Stimulated activated naive CD4-positive, alpha-beta T cell (primary cell): ENCODE measurements at regions not wholly inside any gene's neighbourhood (a gene's known extent, or its start where the extent isn't known, plus 50 kb on each side); places are given as distances from the start of the nearest gene placed in this dataset.
"Not testable (repeated sequence)": the region's sequence is repeated elsewhere in the genome, so short reads cannot be mapped to it uniquely, and the experiment has no call there.

ENCODE experiments used
- DNase-seq, 6 experiments: peaks; one replicate each; lab custom pipeline; 2025; lab: John Stamatoyannopoulos, UW

- no peak for DNase-seq
Observed at GRCh38 chr2:64918220-64918886, 70.8 kb upstream of the SLC1A4 start.

GRCh38 chr2:64919261-64919660, 69.9 kb upstream of the SLC1A4 start:
- no peak for DNase-seq

GRCh38 chr2:64922482-64923384, 66.5 kb upstream of the SLC1A4 start:
- DNase-seq = no peak

- no peak for DNase-seq
Observed at GRCh38 chr2:64923385-64923710, 65.9 kb upstream of the SLC1A4 start.

- no peak for DNase-seq
Observed at GRCh38 chr2:64924170-64924934, 64.8 kb upstream of the SLC1A4 start.

DNA sequence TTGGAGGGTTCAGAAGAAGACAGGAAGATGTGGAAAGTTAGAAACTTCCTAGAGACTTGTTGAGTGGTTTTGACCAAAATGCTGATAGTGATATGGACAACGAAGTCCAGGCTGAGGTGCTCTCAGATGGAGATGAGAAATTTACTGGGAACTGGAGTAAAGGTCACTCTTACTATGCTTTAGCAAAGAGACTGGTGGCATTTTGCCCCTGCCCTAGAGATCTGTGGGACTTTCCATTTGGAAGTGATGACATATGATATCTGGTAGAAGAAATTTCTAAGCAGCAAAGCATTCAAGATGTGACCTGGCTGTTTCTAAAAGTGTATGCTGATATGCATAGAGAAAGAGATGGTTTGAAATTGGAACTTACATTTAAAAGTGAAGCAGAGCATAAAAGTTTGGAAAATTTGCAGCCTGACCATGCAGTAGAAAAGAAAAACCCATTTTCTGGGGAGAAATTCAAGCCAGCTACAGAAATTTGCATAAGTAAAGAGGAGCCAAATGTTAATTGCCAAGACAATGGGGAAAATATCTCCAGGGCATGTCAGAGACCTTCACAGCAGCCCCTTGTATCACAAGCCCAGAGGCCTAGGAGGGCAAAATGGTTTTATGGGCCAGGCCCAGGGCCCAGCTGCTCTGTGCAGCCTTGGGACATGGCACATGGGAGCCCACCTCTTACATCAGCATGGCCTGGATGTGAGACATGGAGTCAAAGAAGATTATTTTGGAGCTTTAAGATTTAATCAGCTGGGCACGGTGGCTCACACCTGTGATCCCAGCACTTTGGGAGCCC, 63.1 kb upstream of the SLC1A4 start:
- DNase-seq = not testable (repeated sequence)

DNA sequence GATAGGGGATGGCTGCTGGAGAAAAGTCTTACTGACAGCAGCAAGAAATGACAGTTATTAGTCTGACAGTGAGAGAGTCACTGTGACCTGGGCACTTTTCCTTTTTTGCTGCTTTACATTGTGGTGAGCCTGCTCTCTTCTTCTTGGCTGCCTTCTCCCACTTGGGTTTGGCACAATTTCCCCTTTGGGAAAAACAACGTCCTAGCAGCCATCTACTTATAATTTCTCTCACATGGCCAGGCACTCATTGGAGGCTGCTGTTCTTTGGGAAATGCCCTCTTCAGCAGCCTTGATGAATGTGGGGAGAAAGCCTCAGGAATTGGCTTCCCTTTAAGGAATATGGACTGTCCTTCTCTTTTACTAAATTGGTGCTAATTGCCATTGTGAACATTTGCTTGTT, 60.4 kb upstream of the SLC1A4 start:
- no peak for DNase-seq

DNA sequence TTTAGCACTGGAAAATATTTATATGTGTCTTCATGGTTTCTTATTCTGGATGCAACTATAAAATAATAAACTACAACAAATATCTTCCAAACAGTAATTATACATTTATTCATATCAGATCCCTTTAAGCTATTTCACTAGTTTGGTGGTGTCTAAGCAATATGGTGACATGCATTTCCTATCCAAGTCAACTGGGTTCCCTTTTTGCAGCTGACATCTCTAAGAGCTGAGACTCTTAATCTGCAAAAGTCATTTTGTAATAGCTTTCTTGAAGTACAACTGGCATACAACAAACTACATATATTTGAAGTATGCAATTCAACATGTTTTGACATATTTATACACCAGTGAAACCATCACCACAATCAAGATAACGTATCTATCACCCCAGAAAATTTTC, 59.9 kb upstream of the SLC1A4 start:
- DNase-seq = no peak

DNA sequence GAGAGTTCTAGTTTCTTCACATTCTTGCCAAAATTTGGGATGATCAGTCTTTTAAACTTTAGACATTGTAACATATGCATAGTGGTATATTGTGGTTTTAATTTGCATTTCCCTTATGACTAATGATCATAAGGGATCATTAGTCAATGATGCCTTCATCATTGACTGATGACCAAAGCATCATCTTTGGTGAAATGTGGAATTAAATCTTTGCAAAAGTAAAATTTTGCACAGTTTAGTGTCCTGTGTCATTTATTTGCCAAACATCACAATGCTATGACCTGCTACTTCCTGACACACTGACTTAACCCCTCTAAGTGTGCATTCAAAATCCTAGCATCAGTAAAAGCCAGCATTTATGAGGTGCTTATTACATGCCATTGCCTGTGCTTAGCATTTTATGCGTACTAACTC, 58.9 kb upstream of the SLC1A4 start:
- no peak for DNase-seq

DNA sequence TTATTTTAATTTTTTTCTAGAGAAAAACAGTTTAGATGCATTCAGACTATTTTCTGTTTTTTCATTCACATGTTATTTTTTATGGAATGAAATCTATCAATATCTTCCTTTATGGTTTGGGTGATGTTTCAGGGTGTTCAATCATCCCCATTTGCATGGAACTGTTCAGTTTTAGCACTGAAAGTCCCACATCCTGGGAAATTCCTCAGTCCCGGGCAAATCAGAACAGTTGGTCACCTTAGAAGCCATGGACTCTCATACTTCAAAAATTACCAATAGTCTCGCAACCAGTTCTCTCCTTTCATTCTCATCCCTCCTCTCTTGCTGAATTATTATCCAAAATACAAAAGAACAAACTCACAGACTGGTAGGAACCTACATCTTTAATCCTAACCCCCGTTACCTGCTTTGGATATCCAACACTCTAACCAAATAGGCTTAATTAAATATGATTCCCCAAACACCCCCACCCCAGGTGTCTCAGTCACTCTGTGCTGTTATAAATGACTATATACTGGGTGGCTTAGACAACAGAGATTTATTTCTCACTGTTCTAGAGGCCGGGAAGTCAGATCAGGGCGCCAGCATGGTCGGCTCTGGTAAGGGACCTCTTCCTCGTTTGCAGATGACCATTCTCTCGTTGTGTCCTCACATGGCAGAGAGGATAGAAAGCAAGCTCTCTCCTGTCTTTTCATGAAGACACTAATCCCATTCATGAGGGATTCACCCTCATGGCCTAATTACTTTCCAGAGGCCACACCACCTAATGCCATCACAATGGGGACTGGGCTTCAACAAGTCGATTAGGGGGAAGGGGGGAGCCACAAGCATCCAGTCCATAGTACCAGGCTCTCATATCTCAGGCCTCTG, 57.7 kb upstream of the SLC1A4 start:
- no peak for DNase-seq

- no peak for DNase-seq
Observed at GRCh38 chr2:64932116-64932370, 57.2 kb upstream of the SLC1A4 start.

DNA sequence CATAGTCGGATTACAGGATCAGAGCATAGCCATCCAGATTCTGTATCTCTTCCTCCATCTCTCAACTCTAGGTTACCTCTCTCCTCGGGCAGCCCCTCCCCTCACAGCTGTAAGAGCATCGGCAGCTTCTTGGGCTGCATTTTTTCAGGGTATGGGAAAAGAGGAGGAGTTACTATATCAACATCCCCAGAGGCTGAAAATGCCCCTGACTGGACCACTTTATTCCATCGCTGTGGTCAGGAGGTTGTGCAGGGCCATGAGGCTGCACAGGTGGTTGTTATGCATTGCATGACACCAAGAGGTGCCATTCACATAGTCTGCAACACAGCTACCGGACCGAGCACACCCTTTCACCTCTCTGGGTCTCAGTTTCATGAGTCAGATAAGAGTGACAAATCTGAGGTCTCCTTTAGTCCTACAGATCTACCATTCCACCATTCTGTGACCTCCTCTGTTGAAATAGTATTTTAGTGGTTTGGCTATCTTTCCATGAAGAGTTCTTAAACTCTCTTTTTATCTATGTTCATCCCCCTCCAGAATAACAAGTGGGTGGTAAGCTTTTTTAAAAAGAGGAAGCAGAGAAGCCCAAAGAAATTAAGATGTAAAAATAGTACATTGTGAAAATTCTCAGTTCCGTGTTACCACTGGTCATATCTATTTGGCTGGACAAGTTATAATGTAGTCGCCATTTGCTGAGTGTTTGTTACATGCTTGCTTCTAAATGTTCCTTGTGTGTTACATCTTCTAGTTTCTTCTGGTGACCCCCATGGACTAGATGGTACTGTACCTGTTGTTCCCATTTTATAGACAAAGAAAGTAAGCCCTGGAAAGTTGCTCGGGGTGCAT, 56.6 kb upstream of the SLC1A4 start:
- DNase-seq = no peak

GRCh38 chr2:64934530-64934929, 54.7 kb upstream of the SLC1A4 start:
- no peak for DNase-seq

GRCh38 chr2:64936809-64937208, 52.4 kb upstream of the SLC1A4 start:
- DNase-seq = no peak

- DNase-seq = not testable (repeated sequence)
Observed at GRCh38 chr2:64937314-64937686, 51.9 kb upstream of the SLC1A4 start.

DNA sequence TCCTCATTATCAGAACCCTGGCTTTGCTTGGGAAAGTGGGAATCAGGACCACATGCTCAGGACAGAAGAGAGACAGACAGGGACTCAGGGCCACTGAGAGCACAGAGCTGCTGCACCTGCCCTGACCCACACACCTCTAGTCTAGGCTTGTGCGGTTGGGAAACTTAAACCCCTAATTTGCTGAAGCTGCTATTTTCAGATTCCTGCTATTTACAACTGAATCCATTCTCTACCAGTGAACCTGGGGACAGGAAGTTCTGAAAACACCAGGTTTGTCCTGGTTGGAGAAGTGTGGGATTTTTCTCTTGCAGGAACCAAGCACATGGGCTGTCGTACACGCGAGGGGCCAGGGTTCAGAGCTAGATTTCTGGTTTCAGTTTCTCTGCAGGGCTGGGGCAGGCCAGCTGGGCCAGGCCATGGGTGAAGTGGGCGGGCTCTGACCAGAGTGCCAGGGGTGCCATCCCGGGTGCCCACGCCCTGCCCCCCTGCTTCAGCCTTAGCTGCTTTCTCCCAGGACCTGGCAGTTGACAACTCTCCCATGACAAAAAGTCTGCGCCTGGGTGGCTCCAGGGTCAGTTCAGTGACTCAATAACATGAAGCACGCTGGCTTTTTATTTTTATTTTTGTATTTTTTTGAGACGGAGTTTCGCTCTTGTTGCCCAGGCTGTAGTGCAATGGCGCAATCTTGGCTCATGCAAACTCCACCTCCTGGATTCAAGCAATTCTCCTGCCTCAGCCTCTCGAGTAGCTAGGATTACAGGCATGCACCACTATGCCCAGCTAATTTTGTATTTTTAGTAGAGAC, 51.3 kb upstream of the SLC1A4 start:
- DNase-seq = no peak

DNA sequence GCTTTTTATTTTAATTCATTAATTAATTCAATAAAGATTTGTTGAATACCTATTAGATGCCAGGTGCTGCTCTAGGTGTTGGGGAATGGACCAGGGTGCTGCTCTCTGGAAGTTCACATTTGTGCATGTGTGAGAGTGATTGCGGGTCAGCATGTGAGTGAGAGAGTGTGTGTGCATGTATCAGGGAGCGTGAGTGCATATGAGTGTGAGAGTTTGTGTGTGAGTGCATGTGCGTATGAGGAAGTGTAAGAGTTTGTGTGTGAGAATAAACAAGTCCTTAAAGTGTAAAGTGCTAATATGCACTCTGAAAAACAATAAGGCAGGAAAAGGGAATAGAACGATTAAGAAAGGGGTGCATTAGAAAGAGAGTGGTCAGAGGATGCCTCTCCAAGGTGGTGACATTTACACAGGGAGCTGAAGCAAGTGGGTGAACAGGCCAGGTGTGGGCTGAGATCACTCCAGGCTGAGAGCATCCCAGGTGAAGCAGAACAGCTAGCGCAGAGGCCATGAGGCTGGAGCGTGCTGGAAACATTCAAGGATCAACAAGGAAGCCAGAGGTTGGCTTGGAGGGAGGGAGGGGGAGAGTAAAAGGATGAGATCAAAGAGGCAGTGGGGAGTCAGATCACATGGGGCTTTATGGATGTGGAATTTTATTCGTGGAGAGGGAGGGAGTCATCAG, 50.5 kb upstream of the SLC1A4 start:
- no peak for DNase-seq

DNA sequence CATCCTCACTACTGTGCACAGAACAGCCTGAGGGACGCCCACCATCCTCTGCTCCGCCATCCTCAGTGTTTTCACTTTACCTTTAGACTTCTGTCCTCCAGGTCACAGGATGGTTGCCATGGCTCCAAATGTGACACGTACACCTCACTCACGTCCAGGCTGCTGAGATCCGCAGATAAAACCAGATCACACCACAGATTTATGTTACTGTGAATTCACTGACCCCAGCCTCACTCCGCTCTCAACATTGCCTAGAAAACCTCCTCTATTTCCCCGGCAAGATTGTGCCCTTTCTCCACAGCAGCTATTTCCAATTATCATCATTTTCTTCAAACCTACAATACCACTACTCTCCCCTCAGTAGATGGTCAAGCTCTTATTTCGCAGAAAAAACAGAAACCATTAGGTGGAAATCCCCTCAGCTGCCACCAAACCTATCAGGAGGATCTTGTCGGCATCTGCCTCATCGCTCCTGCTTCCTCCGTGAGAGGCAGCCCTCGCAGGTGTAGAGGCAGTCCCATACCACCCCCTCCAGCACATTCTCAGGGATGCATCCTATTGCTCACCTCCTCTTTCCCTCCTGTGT, 49.8 kb upstream of the SLC1A4 start:
- DNase-seq = no peak
